22Rv1 (cell line): ENCODE measurements at regions not wholly inside any gene's neighbourhood (a gene's known extent, or its start where the extent isn't known, plus 50 kb on each side); places are given as distances from the start of the nearest gene placed in this dataset.

ENCODE experiments used
- CTCF ChIP-seq: fragments of 450-650 bp; IDR thresholded peaks from 2 replicates; pipeline ENCODE4 v1.5.1; 2017; ENCODE audit warnings: mild to moderate bottlenecking
- ZFX ChIP-seq: fragments of 450-650 bp; IDR thresholded peaks from 2 replicates; pipeline ENCODE4 v1.6.1; 2017; ENCODE audit warnings: antibody characterized with exemption, borderline replicate concordance

DNA sequence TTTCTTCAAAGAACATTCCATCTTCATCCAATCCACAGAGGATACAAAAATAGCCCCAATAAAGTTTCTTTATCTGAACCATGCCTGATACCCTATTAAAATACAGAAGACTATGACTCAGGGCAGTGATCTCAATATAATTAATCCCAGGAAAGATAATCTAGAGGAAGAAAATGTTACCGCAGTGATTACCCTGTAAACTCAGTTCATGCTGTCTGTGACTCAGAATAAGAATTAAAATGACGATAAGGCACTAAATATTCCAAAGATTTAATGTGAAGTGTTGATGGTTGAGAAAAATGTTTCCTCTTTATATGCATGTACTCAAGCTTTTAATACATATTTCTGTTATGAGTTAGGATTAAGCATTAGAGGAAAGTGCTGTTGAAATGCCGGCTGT lies 88.6 kb upstream of the LYPLAL1 start:
- TF ChIP-seq CTCF, result no peak
- TF ChIP-seq ZFX, result no peak
